Endothelial cell of umbilical vein (primary cell): ENCODE measurements at regions not wholly inside any gene's neighbourhood (a gene's known extent, or its start where the extent isn't known, plus 50 kb on each side); places are given as distances from the start of the nearest gene placed in this dataset.

ENCODE experiments used
- BruUV-seq: library from RNA; stranded (reverse); fragments of 400-500 nt; replicated peaks from 2 replicates; lab custom pipeline; 2021; lab: Mats Ljungman, UMichigan
- CTCF ChIA-PET: fragments of 300-600, 350-600 bp; sonication (Branson Sonifier 250); formaldehyde crosslinking; loops from one replicate; lab custom pipeline; 2021; ENCODE audit warnings: antibody characterized with exemption, inconsistent platforms; lab: Charles Lee
- POLR2A ChIA-PET: fragments of 300-600, 350-600 bp; sonication (Branson Sonifier 250); formaldehyde crosslinking; loops from one replicate; lab custom pipeline; 2021; ENCODE audit warnings: antibody characterized with exemption, inconsistent platforms; lab: Charles Lee
- DNase-seq: peaks from one replicate; pipeline ENCODE4 v3.0.0-alpha.2; 2011; ENCODE audit warnings: low read depth, low spot score
- FAIRE-seq: peaks from 2 replicates; lab custom pipeline; 2011; peaks lifted over from hg19 to GRCh38; lab: Jason Lieb, UNC
- H2AFZ ChIP-seq: 2 replicates; pipeline ENCODE4 v1.6.0; 2012; ENCODE audit warnings: low read depth, low read length, control low read depth, inconsistent platforms
- H3K27ac ChIP-seq: 2 replicates; pipeline ENCODE4 v1.5.1; 2011; ENCODE audit warnings: low read depth, mild to moderate bottlenecking, control low read depth, low read length, moderate library complexity; ENCODE audit not compliant: insufficient read depth
- H3K27me3 ChIP-seq, 2 experiments: 2 replicates each; pipeline versions ENCODE4 v1.6.0 to v1.6.1; 2011; ENCODE audit warnings: low read length in 2 of 2, mixed read lengths in 1 of 2; ENCODE audit not compliant: control insufficient read depth in 2 of 2, insufficient read depth in 2 of 2
- H3K36me3 ChIP-seq, 2 experiments: 2 replicates in 1 of 2; 3 replicates in 1 of 2; pipeline ENCODE4 v1.5.1; 2011; ENCODE audit warnings: low read length in 2 of 2, mild to moderate bottlenecking in 1 of 2, moderate library complexity in 1 of 2; ENCODE audit not compliant: control insufficient read depth in 2 of 2, insufficient read depth in 2 of 2; ENCODE audit errors: extremely low read depth in 1 of 2
- H3K4me1 ChIP-seq: 3 replicates; pipeline ENCODE4 v1.5.1; 2011; ENCODE audit warnings: mild to moderate bottlenecking, low read length; ENCODE audit not compliant: control insufficient read depth, insufficient read depth; ENCODE audit errors: extremely low read depth
- H3K4me2 ChIP-seq: 2 replicates; pipeline ENCODE4 v1.6.1; 2011; ENCODE audit warnings: low read length, control low read depth, mixed read lengths; ENCODE audit not compliant: insufficient read depth
- H3K4me3 ChIP-seq, 3 experiments: fragments of 200-600 bp in 1 of 3; sonication (generic), shearing (Covaris generic) in 1 of 3; replicated peaks in 1 of 3; 2 replicates each; pipeline ENCODE4 v1.5.1; 2011 to 2016; ENCODE audit warnings: control low read depth in 3 of 3, low read length in 3 of 3, mild to moderate bottlenecking in 2 of 3, inconsistent platforms in 1 of 3, low read depth in 1 of 3, moderate library complexity in 1 of 3; ENCODE audit not compliant: insufficient read depth in 1 of 3
- H3K79me2 ChIP-seq: 2 replicates; pipeline ENCODE4 v1.6.0; 2012; ENCODE audit warnings: low read length, inconsistent platforms; ENCODE audit not compliant: control insufficient read depth, insufficient read depth
- H3K9ac ChIP-seq: replicated peaks from 2 replicates; pipeline ENCODE3; 2011; ENCODE audit warnings: low read length, control low read depth; ENCODE audit not compliant: insufficient read depth; ENCODE audit errors: extremely low read depth
- H3K9me1 ChIP-seq: replicated peaks from 3 replicates; pipeline ENCODE4 v1.6.0; 2011; ENCODE audit warnings: mild to moderate bottlenecking, low read length; ENCODE audit not compliant: control insufficient read depth, insufficient read depth; ENCODE audit errors: extremely low read depth
- H3K9me3 ChIP-seq: replicated peaks from 2 replicates; pipeline ENCODE4 v1.5.1; 2012; ENCODE audit warnings: low read length, inconsistent platforms; ENCODE audit not compliant: control insufficient read depth, insufficient read depth
- H4K20me1 ChIP-seq: replicated peaks from 2 replicates; pipeline ENCODE3; 2011; ENCODE audit warnings: mild to moderate bottlenecking, low read length; ENCODE audit not compliant: control insufficient read depth, insufficient read depth; ENCODE audit errors: extremely low read depth
- EZH2 ChIP-seq: IDR thresholded peaks from 2 replicates; pipeline ENCODE4 v1.6.1; 2012; ENCODE audit warnings: borderline replicate concordance, low read depth, mild to moderate bottlenecking, moderate library complexity, low read length, inconsistent platforms; ENCODE audit not compliant: severe bottlenecking
- GATA2 ChIP-seq: IDR thresholded peaks from 2 replicates; pipeline ENCODE4 v1.7.0; 2011; ENCODE audit warnings: low read depth, mild to moderate bottlenecking, moderate library complexity, mixed read lengths, low read length; ENCODE audit not compliant: insufficient read length, insufficient read depth
- JUN ChIP-seq: IDR thresholded peaks from 2 replicates; pipeline ENCODE4 v1.6.1; 2011; ENCODE audit warnings: borderline replicate concordance, low read depth; ENCODE audit not compliant: insufficient read length, insufficient read depth
- MAX ChIP-seq: IDR thresholded peaks from 2 replicates; pipeline ENCODE4 v1.6.1; 2011; ENCODE audit not compliant: insufficient read depth, insufficient read length
- MYC ChIP-seq: IDR thresholded peaks from one replicate; pipeline ENCODE4 v1.6.1; 2011; ENCODE audit warnings: mild to moderate bottlenecking, low read depth, low read length
- dilution Hi-C: fragments of 300-500 bp; cut with MboI; formaldehyde crosslinking; loops from one replicate; pipeline ENCODE4 v1.15.0; 2019; ENCODE audit warnings: low sequenced_read_pairs; ENCODE audit not compliant: extremely low pct_ligation_motif_present
- intact Hi-C: fragments of 100-400 bp; cut with micrococcal nuclease; formaldehyde crosslinking; loops from one replicate; pipeline ENCODE4 v1.10.0; 2022
- TF ChIP-seq, protein P1 (sequence below), 2 donors: IDR thresholded peaks; 1 replicate in 1 of 2; 2 replicates in 1 of 2; pipeline ENCODE4 v1.5.1; 2011; ENCODE audit warnings: low read length in 2 of 2, mild to moderate bottlenecking in 2 of 2, moderate library complexity in 2 of 2, control low read depth in 1 of 2, inconsistent platforms in 1 of 2, low read depth in 1 of 2; ENCODE audit not compliant: insufficient read depth in 1 of 2; ENCODE audit errors: extremely low read depth in 1 of 2

- H2AFZ ChIP-seq: no peak overlapping the region
- H3K9me1 ChIP-seq: no peaks in the 10 kb centered on the region
- FAIRE-seq: no peak
- POLR2A ChIA-PET: no interaction called here
- CTCF ChIA-PET: no interaction called here
- H3K79me2 ChIP-seq: no peaks in the 10 kb centered on the region
- no peaks in the 10 kb centered on the region for H4K20me1 ChIP-seq
- no peaks in the 10 kb centered on the region for H3K36me3 ChIP-seq
- peaks cover 30% of the 10 kb centered on the region for H3K4me1 ChIP-seq
- no peak overlapping the region for H3K4me3 ChIP-seq
- no peak overlapping the region for H3K9ac ChIP-seq
- H3K27me3 ChIP-seq: no peaks in the 10 kb centered on the region
- no peak overlapping the region for H3K4me2 ChIP-seq
- TF ChIP-seq MAX (no peak), GATA2 (no peak), JUN (no peak), EZH2 (no peak), MYC (no peak)
- TF ChIP-seq, protein P1, sequence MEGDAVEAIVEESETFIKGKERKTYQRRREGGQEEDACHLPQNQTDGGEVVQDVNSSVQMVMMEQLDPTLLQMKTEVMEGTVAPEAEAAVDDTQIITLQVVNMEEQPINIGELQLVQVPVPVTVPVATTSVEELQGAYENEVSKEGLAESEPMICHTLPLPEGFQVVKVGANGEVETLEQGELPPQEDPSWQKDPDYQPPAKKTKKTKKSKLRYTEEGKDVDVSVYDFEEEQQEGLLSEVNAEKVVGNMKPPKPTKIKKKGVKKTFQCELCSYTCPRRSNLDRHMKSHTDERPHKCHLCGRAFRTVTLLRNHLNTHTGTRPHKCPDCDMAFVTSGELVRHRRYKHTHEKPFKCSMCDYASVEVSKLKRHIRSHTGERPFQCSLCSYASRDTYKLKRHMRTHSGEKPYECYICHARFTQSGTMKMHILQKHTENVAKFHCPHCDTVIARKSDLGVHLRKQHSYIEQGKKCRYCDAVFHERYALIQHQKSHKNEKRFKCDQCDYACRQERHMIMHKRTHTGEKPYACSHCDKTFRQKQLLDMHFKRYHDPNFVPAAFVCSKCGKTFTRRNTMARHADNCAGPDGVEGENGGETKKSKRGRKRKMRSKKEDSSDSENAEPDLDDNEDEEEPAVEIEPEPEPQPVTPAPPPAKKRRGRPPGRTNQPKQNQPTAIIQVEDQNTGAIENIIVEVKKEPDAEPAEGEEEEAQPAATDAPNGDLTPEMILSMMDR (IDR thresholded peaks at IDR 0.05; ENCODE audit: extremely low read depth in 1 of 2, insufficient read depth in 1 of 2, low read depth in 1 of 2, low read length in 2 of 2): no peak
- BruUV-seq: no TSS peak
- H3K9me3 ChIP-seq: no peaks in the 10 kb centered on the region
- H3K27ac ChIP-seq: no peak overlapping the region
- DNase-seq: no peak
- intact Hi-C loops (no loop called here), dilution Hi-C loops (no loop called here)
Observed at GRCh38 chr4:128457726-128458125, 170.1 kb upstream of the PGRMC2 start.
